ENCODE measurements at regions not wholly inside any gene's neighbourhood (a gene's known extent, or its start where the extent isn't known, plus 50 kb on each side); places are given as distances from the start of the nearest gene placed in this dataset.

DNA sequence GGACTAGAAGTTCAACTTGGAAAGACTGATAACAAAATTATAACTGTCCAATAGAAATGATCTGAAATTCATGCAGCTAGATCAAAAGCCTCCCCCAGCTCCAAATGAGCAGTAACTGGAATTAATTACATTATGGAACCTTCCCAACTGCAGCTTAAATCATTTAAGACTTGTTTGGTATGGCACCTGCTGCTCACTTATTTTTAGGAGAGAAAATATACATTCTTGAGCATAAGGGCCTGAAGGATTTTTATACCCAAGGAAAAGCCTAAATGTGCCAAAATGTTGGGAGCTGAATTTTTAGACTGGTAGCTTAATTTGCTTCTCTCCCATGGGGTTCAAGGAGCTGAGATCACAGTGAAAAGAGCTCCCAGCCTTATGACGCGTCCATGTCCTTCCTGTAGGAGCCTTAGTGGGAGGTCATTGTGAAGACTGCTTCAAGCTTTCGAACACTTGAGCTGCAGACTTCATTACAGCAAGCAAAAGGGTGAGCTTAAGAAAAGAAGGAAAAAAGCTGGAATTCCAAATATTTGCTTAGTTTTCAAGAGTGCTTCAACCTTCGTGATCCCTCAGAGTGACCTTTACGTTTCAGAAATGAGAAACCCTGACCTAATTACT, 276.0 kb downstream of the DMAC1 start:
- Histone ChIP-seq H2AFZ (ENCODE audit: low read depth) (no peak overlapping the region), H3K27me3 (ENCODE audit: insufficient read depth) (no peaks in the 10 kb centered on the region), H3K36me3 (replicated peaks in 1 of 2; ENCODE audit: control insufficient read depth in 1 of 2, insufficient read depth in 2 of 2, low read length in 1 of 2) (no peaks in the 10 kb centered on the region), H3K9me2 (no peaks in the 10 kb centered on the region; the same call in 1 of the 2 replicates), H3K4me3 (ENCODE audit: low read depth in 2 of 2, low read length in 1 of 2) (no peak overlapping the region), H4K20me1 (ENCODE audit: insufficient read depth) (no peaks in the 10 kb centered on the region), H3K4me1 (ENCODE audit: control insufficient read depth in 1 of 2, insufficient read depth in 2 of 2, low read depth in 1 of 2, low read length in 1 of 2) (no peaks in the 10 kb centered on the region), H3F3A (replicated peaks; ENCODE audit: insufficient read depth) (no peaks in the 10 kb centered on the region), H3K9me3 (no peaks in the 10 kb centered on the region), H3K4me2 (no peak overlapping the region), H3K27ac (ENCODE audit: low read depth in 2 of 2, low read length in 1 of 2) (no peak overlapping the region), H3K9ac (no peak overlapping the region), H3K79me2 (ENCODE audit: insufficient read depth) (no peaks in the 10 kb centered on the region)
- DNase-seq = no peak
- TF ChIP-seq, protein P1, sequence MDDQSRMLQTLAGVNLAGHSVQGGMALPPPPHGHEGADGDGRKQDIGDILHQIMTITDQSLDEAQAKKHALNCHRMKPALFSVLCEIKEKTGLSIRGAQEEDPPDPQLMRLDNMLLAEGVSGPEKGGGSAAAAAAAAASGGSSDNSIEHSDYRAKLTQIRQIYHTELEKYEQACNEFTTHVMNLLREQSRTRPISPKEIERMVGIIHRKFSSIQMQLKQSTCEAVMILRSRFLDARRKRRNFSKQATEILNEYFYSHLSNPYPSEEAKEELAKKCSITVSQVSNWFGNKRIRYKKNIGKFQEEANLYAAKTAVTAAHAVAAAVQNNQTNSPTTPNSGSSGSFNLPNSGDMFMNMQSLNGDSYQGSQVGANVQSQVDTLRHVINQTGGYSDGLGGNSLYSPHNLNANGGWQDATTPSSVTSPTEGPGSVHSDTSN (IDR thresholded peaks at IDR 0.05) = no peak
- no peak for TF ChIP-seq CHD2 (IDR thresholded peaks at IDR 0.05; ENCODE audit: low read length, partially characterized antibody)
- CTCF ChIA-PET = interaction anchor here (1.2 kb wide), 1 partner anchor 13 kb away, joined by 4 read pairs; no protein-coding TSS in a partner anchor
- POLR2A ChIA-PET = no interaction called here
- WGBS (ENCODE audit: low lambda C conversion rate) = 54% methylated on average over 5 of the region's 5 CpGs

DNA sequence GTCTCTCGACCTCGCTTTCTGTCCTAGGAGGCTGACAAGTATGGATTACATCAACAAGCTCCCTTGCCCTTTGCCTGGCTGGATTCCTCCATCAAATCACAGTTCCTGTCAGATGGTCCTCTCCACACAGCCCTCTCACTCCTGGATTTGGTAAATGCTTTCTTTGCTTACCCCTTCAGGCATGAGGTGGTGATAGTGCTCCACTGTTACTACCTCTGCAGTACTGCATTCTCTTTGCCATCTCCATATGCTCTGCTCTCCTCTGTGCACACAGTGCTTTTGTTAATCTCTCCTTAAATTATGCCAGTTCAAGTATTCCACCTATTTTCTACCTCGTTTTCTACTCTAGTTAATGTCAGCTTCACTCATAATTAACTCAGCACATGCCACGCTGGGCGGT, 279.2 kb downstream of the DMAC1 start:
- no peak overlapping the region for H3K4me3 ChIP-seq (ENCODE audit: low read depth in 2 of 2, low read length in 1 of 2)
- H3K27ac ChIP-seq (ENCODE audit: low read depth in 2 of 2, low read length in 1 of 2) = no peak overlapping the region
- H3F3A ChIP-seq (replicated peaks; ENCODE audit: insufficient read depth) = no peaks in the 10 kb centered on the region
- H3K27me3 ChIP-seq (ENCODE audit: insufficient read depth) = no peaks in the 10 kb centered on the region
- CTCF ChIA-PET = interaction anchor here (1.3 kb wide), 1 partner anchor 16 kb away, joined by 4 read pairs; no protein-coding TSS in a partner anchor
- no peak overlapping the region for H3K9ac ChIP-seq
- no peak overlapping the region for H3K4me2 ChIP-seq
- H4K20me1 ChIP-seq (ENCODE audit: insufficient read depth) = no peaks in the 10 kb centered on the region
- POLR2A ChIA-PET = no interaction called here
- DNase-seq = no peak
- TF ChIP-seq TCF12 (IDR thresholded peaks at IDR 0.05) = no peak
- TF ChIP-seq MEF2A (IDR thresholded peaks at IDR 0.05; ENCODE audit: borderline replicate concordance, low read depth) = no peak
- no peak for TF ChIP-seq FOXJ3 (CRISPR knock-in tag; IDR thresholded peaks at IDR 0.05)
- TF ChIP-seq, protein P2, sequence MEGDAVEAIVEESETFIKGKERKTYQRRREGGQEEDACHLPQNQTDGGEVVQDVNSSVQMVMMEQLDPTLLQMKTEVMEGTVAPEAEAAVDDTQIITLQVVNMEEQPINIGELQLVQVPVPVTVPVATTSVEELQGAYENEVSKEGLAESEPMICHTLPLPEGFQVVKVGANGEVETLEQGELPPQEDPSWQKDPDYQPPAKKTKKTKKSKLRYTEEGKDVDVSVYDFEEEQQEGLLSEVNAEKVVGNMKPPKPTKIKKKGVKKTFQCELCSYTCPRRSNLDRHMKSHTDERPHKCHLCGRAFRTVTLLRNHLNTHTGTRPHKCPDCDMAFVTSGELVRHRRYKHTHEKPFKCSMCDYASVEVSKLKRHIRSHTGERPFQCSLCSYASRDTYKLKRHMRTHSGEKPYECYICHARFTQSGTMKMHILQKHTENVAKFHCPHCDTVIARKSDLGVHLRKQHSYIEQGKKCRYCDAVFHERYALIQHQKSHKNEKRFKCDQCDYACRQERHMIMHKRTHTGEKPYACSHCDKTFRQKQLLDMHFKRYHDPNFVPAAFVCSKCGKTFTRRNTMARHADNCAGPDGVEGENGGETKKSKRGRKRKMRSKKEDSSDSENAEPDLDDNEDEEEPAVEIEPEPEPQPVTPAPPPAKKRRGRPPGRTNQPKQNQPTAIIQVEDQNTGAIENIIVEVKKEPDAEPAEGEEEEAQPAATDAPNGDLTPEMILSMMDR (IDR thresholded peaks at IDR 0.05) = no peak
- H3K9me3 ChIP-seq = no peaks in the 10 kb centered on the region
- whole genome bisulfite sequencing (ENCODE audit: low lambda C conversion rate) = 37% methylated on average over 5 of the region's 5 CpGs
- no peaks in the 10 kb centered on the region for H3K36me3 ChIP-seq (replicated peaks in 1 of 2; ENCODE audit: control insufficient read depth in 1 of 2, insufficient read depth in 2 of 2, low read length in 1 of 2)
- no peaks in the 10 kb centered on the region for H3K9me2 ChIP-seq
- no peaks in the 10 kb centered on the region for H3K4me1 ChIP-seq (ENCODE audit: control insufficient read depth in 1 of 2, insufficient read depth in 2 of 2, low read depth in 1 of 2, low read length in 1 of 2)
- H2AFZ ChIP-seq (ENCODE audit: low read depth) = no peak overlapping the region
- no peaks in the 10 kb centered on the region for H3K79me2 ChIP-seq (ENCODE audit: insufficient read depth)

DNA sequence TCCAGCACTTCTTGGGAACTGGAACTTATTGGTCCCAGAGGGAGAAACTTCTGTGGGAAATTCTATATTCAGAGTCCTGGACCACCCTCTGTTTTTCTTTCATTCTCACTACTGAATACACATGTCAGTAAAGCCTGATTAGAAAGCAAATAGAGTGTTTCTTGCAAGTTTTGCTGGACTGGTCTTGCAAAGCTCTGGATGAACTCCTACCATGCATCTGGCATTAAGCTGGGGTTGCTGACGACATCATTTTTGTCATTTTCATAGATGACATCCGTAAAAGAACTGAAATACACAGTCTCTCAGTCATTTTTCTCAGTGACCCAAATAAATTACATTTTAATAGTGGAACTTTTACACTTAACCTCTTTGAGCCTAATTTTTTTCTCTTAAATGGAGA, 283.2 kb downstream of the DMAC1 start:
- no peaks in the 10 kb centered on the region for H3K9me2 ChIP-seq
- POLR2A ChIA-PET = no interaction called here
- no peak overlapping the region for H3K4me2 ChIP-seq
- no peaks in the 10 kb centered on the region for H3F3A ChIP-seq (replicated peaks; ENCODE audit: insufficient read depth)
- H2AFZ ChIP-seq (ENCODE audit: low read depth) = no peak overlapping the region
- no peaks in the 10 kb centered on the region for H3K9me3 ChIP-seq
- H3K79me2 ChIP-seq (ENCODE audit: insufficient read depth) = no peaks in the 10 kb centered on the region
- no peak overlapping the region for H3K9ac ChIP-seq
- no peak overlapping the region for H3K27ac ChIP-seq (ENCODE audit: low read depth in 2 of 2, low read length in 1 of 2)
- CTCF ChIA-PET = no interaction called here
- H3K4me3 ChIP-seq (ENCODE audit: low read depth in 2 of 2, low read length in 1 of 2) = no peak overlapping the region
- H3K27me3 ChIP-seq (ENCODE audit: insufficient read depth) = no peaks in the 10 kb centered on the region
- no peaks in the 10 kb centered on the region for H3K36me3 ChIP-seq (replicated peaks in 1 of 2; ENCODE audit: control insufficient read depth in 1 of 2, insufficient read depth in 2 of 2, low read length in 1 of 2)
- DNase-seq = no peak
- TF ChIP-seq RFX5 (IDR thresholded peaks at IDR 0.05; ENCODE audit: low read length) (no peak), RCOR1 (IDR thresholded peaks at IDR 0.05; ENCODE audit: low read length) (no peak)
- no peaks in the 10 kb centered on the region for H4K20me1 ChIP-seq (ENCODE audit: insufficient read depth)
- no peaks in the 10 kb centered on the region for H3K4me1 ChIP-seq (ENCODE audit: control insufficient read depth in 1 of 2, insufficient read depth in 2 of 2, low read depth in 1 of 2, low read length in 1 of 2)
- 60% methylated on average over 2 of the region's 2 CpGs for WGBS (ENCODE audit: low lambda C conversion rate)

Data from SK-N-SH (cell line).